ENCODE measurements at regions not wholly inside any gene's neighbourhood (a gene's known extent, or its start where the extent isn't known, plus 50 kb on each side); places are given as distances from the start of the nearest gene placed in this dataset.

DNA sequence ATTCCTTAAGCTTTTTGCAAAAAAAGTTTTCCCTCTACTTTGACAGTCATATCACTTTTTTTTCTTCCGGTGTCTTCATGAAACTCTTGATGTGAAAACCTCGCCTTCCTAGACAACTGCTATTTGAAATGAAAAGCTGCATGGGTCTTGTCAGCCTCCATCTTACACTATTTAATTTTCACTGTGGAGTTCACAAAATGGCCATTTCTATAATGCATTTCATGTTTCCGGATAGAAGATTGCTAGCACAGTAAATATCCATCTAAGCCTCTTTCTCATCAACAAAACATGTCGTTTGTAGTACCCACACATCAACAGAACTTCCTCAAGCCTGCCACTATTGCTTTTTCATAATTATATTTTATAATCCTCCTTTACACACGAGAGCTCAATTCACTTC, 204.9 kb upstream of the ID4 start:
- no peak overlapping the region for H3K27ac Mint-ChIP-seq
- H3K36me3 Mint-ChIP-seq (ENCODE audit: insufficient read depth in 2 of 2), result no peaks in the 10 kb centered on the region
- no peaks in the 10 kb centered on the region for H3K27me3 Mint-ChIP-seq (ENCODE audit: low read depth)
- DNase-seq, result no peak
- no peak for ATAC-seq (replicated peaks in 1 of 2)
- H3K9me3 Mint-ChIP-seq, result peaks cover 0 to 2% of the 10 kb centered on the region in 2 donors
- H3K4me1 Mint-ChIP-seq (ENCODE audit: low read depth), result no peaks in the 10 kb centered on the region
- no peak overlapping the region for H3K4me3 Mint-ChIP-seq

DNA sequence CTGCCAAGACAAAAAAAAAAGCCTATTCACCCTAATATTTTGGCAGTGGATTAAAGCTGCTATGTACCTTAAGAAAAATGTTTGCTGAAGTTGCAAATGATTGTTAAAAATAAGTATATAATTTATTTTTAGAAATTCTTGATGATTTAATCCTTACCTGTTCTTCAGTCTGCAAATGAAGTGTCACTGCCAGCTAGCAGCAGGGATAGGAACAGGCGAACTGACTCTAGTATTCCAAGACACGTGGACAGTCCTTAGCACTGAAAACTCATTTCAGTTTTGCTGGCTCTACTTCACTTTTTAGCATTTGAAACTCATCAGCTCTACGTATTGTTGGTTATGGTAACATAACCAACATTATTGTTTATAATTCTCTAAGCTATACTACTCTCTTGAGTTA, 204.4 kb upstream of the ID4 start:
- Mint-ChIP-seq H3K9me3 (peaks cover 0 to 2% of the 10 kb centered on the region in 2 donors), H3K4me3 (no peak overlapping the region), H3K4me1 (ENCODE audit: low read depth) (no peaks in the 10 kb centered on the region), H3K27me3 (ENCODE audit: low read depth) (no peaks in the 10 kb centered on the region), H3K36me3 (ENCODE audit: insufficient read depth in 2 of 2) (no peaks in the 10 kb centered on the region), H3K27ac (no peak overlapping the region)
- no peak for DNase-seq
- no peak for ATAC-seq (replicated peaks in 1 of 2)

DNA sequence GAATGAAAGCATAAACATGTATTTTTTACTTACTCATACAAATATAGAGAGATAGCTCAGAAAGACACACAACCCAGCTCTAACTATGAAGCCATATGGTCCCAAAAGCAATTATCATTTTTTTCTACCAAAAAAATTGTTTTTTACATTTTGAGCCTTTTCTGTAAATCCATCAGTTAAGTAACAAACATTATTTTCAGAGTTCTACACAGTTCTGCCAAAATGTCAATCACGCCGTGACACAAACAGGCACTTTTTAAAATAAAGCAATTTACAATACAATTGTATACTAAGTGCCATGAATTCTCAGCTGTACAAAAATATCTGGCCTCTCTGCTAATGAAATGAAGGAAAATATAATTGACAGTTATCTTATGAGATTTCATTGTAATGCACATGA, 201.4 kb upstream of the ID4 start:
- H3K4me3 Mint-ChIP-seq, result no peak overlapping the region
- no peaks in the 10 kb centered on the region for H3K27me3 Mint-ChIP-seq (ENCODE audit: low read depth)
- H3K4me1 Mint-ChIP-seq (ENCODE audit: low read depth), result no peaks in the 10 kb centered on the region
- ATAC-seq (replicated peaks in 1 of 2) (no peak), DNase-seq (no peak)
- peaks cover 2 to 6% of the 10 kb centered on the region in 2 donors for H3K9me3 Mint-ChIP-seq
- H3K27ac Mint-ChIP-seq, result no peak overlapping the region
- no peaks in the 10 kb centered on the region for H3K36me3 Mint-ChIP-seq (ENCODE audit: insufficient read depth in 2 of 2)

DNA sequence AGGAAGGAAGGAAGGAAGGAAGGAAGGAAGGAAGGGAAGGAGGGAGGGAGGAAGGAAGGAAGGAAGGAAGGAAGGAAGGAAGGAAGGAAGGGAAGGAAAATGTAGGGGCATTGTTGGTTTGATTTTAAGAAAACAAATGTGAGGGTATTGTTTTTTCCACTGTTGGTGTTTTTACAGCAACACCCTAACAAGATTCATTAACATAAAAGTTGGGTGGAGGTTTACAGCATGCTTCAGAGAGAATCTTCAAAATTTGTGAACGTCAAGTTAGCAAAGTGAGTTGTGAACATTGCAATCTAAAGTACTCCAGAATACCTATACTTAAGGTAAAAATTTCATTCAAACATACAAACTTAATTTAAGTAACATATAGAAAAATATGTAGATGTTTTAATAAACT, 200.2 kb upstream of the ID4 start:
- ATAC-seq (replicated peaks in 1 of 2) (no peak), DNase-seq (no peak)
- Mint-ChIP-seq H3K9me3 (peaks cover 2 to 6% of the 10 kb centered on the region in 2 donors), H3K27ac (no peak overlapping the region), H3K4me1 (ENCODE audit: low read depth) (no peaks in the 10 kb centered on the region), H3K27me3 (ENCODE audit: low read depth) (no peaks in the 10 kb centered on the region), H3K36me3 (ENCODE audit: insufficient read depth in 2 of 2) (no peaks in the 10 kb centered on the region), H3K4me3 (no peak overlapping the region)

DNA sequence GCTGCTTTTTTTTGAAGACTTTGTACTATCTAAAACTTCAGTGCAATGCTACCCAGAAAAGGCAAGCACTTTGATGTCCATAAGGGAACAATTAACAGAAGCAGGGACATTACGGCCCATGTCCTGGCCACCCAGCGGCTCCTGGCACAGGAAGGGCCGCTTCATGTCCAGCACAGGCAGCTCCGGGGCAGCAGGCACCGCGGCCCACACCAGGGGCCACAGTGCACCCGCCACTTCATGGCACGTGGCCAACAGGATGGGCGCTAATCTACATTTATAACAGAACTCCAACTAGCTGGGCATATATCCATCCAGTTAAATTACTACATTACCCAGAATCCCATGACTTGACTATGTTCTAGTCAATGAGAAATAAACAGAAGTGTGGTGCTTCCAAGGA, 198.2 kb upstream of the ID4 start:
- no peak for ATAC-seq (replicated peaks in 1 of 2)
- Mint-ChIP-seq H3K27ac (no peak overlapping the region), H3K36me3 (ENCODE audit: insufficient read depth in 2 of 2) (no peaks in the 10 kb centered on the region), H3K4me3 (no peak overlapping the region), H3K4me1 (ENCODE audit: low read depth) (no peaks in the 10 kb centered on the region), H3K9me3 (peaks cover 2 to 4% of the 10 kb centered on the region in 2 donors), H3K27me3 (ENCODE audit: low read depth) (no peaks in the 10 kb centered on the region)
- DNase-seq, result no peak

DNA sequence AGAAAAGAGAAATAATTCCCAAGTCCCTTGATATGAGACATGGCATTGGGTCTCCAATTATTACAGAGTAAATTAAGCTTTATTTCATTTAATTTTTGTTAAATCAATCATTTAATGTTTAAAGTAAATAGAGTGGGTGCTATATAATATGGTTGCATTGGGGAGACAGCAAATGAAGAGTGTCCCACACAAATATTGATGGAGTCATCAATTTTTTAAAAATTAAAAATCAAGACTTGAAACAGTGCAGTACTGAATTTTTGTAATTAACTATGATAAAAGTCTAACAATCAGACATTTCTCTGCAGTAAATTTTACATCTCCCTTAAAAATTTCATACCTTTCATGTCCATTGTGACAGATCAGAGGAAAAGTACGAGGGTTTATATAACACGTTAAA, 193.9 kb upstream of the ID4 start:
- no peaks in the 10 kb centered on the region for H3K27me3 Mint-ChIP-seq (ENCODE audit: low read depth)
- DNase-seq, result no peak
- H3K4me1 Mint-ChIP-seq (ENCODE audit: low read depth), result no peaks in the 10 kb centered on the region
- H3K36me3 Mint-ChIP-seq (ENCODE audit: insufficient read depth in 2 of 2), result no peaks in the 10 kb centered on the region
- H3K4me3 Mint-ChIP-seq, result no peak overlapping the region
- no peak overlapping the region for H3K27ac Mint-ChIP-seq
- peaks cover 3 to 6% of the 10 kb centered on the region in 2 donors for H3K9me3 Mint-ChIP-seq
- ATAC-seq (replicated peaks in 1 of 2), result no peak

DNA sequence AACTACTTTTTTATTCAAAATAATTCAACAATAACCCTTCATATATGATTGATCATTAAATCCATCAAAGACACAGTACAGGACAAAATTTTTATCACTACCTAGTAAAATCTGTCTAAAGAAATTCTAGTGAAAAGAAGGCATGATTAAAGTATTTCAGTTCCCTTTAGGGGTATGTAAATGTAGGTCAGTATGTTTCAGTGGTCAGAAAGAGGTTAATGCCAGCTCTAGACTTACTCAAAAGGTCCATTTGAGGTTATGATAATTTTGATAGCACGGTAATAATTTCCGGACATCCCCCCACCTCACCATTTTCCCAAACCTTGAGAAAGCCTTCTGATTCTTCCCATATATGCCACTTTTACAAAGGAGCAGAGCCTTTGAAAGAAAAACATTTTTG, 193.5 kb upstream of the ID4 start:
- H3K27me3 Mint-ChIP-seq (ENCODE audit: low read depth), result no peaks in the 10 kb centered on the region
- no peaks in the 10 kb centered on the region for H3K4me1 Mint-ChIP-seq (ENCODE audit: low read depth)
- DNase-seq, result no peak
- H3K9me3 Mint-ChIP-seq, result peaks cover 3 to 5% of the 10 kb centered on the region in 2 donors
- H3K36me3 Mint-ChIP-seq (ENCODE audit: insufficient read depth in 2 of 2), result no peaks in the 10 kb centered on the region
- no peak overlapping the region for H3K27ac Mint-ChIP-seq
- ATAC-seq (replicated peaks in 1 of 2), result no peak
- no peak overlapping the region for H3K4me3 Mint-ChIP-seq

DNA sequence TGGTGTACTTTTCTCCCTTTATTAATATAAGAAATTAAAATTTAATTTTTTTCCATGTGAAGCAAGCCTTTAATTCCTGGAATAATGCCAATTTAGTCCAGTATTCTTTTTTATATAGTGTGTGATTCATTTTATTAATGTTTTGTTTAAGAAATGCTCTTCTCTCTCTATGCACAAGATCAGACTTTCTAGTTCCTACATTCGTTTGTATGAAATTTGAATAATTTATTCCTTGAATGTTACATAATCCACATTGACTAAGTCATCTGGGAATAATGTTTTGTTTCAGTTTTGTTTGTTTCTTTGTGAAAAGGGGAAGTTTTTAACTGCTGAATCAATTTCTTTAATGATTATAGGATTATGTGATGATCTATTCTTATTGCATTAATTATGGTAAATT, 181.4 kb upstream of the ID4 start:
- no peak overlapping the region for H3K27ac Mint-ChIP-seq
- H3K4me3 Mint-ChIP-seq, result no peak overlapping the region

DNA sequence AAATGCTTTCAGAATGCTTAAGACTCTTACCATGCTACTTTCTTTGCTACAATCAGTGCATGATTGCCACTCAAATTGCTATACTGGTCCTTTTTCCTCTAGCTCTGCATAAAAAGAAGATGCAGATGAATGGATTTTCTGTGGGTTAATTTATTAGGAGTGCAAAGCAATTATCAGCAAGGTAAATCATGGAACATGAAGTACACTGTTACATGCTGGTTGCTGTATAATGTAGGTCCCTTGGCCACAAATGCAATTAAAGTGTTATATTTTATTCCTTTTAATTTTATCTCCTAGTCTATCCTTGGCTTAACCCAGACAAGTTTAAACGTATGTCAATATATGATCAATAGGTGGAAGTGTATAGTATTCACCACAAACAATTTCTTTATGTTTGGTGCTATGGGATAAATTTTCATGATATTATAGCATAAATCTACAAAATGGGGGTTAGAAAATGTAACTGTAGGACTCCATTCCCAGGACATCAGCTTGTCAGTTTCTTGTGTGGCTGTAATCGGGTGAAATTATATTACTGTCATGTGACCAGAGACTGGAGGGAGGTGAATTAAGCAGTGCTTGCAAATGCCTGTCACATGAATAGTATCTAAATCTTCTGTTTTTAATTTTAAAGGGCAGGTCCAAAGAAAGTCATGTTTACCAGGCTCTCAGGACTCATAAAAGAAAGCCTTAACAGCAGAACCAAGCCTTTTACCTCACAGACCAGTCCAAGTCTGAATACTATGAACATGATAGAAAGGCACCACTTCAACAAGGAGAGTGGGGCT, 176.9 kb upstream of the ID4 start:
- ATAC-seq (replicated peaks in 1 of 2) (no peak), DNase-seq (no peak)
- no peaks in the 10 kb centered on the region for H3K27me3 Mint-ChIP-seq (ENCODE audit: low read depth)
- no peak overlapping the region for H3K4me3 Mint-ChIP-seq
- no peak overlapping the region for H3K27ac Mint-ChIP-seq
- no peaks in the 10 kb centered on the region for H3K4me1 Mint-ChIP-seq (ENCODE audit: low read depth)
- H3K9me3 Mint-ChIP-seq, result peaks cover 3 to 4% of the 10 kb centered on the region in 2 donors
- peaks cover 0 to 3% of the 10 kb centered on the region in 2 donors for H3K36me3 Mint-ChIP-seq (ENCODE audit: insufficient read depth in 2 of 2)

More for the DNA sequence above, 181.4 kb upstream of the ID4 start:
- Mint-ChIP-seq H3K9me3 (peaks cover 0 to 4% of the 10 kb centered on the region in 2 donors), H3K27me3 (ENCODE audit: low read depth) (no peaks in the 10 kb centered on the region), H3K36me3 (ENCODE audit: insufficient read depth in 2 of 2) (peaks cover 0 to 3% of the 10 kb centered on the region in 2 donors), H3K4me1 (ENCODE audit: low read depth) (no peaks in the 10 kb centered on the region)
- no peak for ATAC-seq (replicated peaks in 1 of 2)
- DNase-seq, result no peak

DNA sequence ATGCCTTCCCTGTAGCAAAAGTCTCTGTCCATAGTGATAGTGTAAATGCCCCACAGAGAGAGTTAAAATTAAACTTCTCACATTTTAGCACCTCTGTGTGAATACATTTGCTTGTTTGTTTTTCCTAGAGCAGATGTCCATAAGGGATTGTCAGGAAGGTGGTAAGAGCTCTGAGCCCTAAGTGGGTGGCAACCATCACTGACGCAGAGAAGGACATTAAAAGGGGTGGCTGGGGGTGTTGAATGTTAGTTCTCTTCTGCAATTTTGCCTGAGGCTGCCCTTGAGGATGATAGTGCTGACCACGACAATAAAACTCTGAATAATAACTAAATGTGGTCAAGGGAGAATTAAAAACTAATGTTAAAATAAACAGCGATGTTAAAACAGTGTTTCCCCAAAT, 174.3 kb upstream of the ID4 start:
- peaks cover 2 to 3% of the 10 kb centered on the region in 2 donors for H3K9me3 Mint-ChIP-seq
- no peak for ATAC-seq (replicated peaks in 1 of 2)
- DNase-seq, result no peak
- H3K27me3 Mint-ChIP-seq (ENCODE audit: low read depth), result no peaks in the 10 kb centered on the region
- no peaks in the 10 kb centered on the region for H3K36me3 Mint-ChIP-seq (ENCODE audit: insufficient read depth in 2 of 2)
- no peak overlapping the region for H3K4me3 Mint-ChIP-seq
- H3K4me1 Mint-ChIP-seq (ENCODE audit: low read depth), result no peaks in the 10 kb centered on the region
- no peak overlapping the region for H3K27ac Mint-ChIP-seq

DNA sequence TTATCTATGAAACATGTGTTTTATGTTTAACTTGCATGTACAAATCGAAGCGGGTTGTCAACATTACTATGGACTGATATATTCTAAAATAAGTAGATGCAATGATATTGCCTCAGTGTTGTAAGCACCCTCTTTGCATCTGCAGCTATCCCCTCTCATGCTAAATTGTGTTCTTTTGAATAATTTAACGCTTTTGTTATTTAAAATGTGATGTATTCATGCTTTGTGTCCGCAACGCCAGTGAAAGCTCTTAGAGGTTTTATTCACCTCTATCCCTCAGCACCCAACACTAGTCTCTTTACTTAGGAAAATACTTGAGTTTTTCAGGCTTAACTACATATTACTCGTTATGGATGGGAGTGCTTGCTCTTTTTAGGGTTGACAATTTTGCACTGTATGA, 173.7 kb upstream of the ID4 start:
- Mint-ChIP-seq H3K27ac (no peak overlapping the region), H3K27me3 (ENCODE audit: low read depth) (no peaks in the 10 kb centered on the region), H3K36me3 (ENCODE audit: insufficient read depth in 2 of 2) (no peaks in the 10 kb centered on the region), H3K4me1 (ENCODE audit: low read depth) (no peaks in the 10 kb centered on the region), H3K9me3 (peaks cover 2 to 3% of the 10 kb centered on the region in 2 donors), H3K4me3 (no peak overlapping the region)
- DNase-seq (no peak), ATAC-seq (replicated peaks in 1 of 2) (no peak)

DNA sequence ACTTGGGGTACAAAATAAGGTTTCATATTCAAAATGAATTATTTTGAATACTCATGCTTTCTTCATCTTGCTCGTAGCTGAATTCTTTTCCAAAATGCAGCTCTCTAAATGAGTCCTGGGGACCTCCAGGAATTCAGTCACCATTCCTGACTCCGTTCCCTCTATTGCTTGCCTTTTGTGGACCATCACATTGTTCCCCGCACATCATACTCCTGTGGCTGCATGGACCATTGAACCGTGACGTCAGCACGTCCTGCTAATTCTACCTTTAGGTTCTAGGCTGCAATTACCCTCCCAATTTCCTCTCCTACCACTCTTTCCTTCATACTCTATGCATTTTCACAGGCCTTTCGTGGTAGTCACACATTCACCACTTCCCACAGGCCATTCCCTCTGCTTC, 173.1 kb upstream of the ID4 start:
- H3K36me3 Mint-ChIP-seq (ENCODE audit: insufficient read depth in 2 of 2), result no peaks in the 10 kb centered on the region
- ATAC-seq (replicated peaks in 1 of 2) (no peak), DNase-seq (no peak)
- no peak overlapping the region for H3K4me3 Mint-ChIP-seq
- no peak overlapping the region for H3K27ac Mint-ChIP-seq
- H3K27me3 Mint-ChIP-seq (ENCODE audit: low read depth), result no peaks in the 10 kb centered on the region
- H3K9me3 Mint-ChIP-seq, result peaks cover 2 to 3% of the 10 kb centered on the region in 2 donors
- H3K4me1 Mint-ChIP-seq (ENCODE audit: low read depth), result no peaks in the 10 kb centered on the region

DNA sequence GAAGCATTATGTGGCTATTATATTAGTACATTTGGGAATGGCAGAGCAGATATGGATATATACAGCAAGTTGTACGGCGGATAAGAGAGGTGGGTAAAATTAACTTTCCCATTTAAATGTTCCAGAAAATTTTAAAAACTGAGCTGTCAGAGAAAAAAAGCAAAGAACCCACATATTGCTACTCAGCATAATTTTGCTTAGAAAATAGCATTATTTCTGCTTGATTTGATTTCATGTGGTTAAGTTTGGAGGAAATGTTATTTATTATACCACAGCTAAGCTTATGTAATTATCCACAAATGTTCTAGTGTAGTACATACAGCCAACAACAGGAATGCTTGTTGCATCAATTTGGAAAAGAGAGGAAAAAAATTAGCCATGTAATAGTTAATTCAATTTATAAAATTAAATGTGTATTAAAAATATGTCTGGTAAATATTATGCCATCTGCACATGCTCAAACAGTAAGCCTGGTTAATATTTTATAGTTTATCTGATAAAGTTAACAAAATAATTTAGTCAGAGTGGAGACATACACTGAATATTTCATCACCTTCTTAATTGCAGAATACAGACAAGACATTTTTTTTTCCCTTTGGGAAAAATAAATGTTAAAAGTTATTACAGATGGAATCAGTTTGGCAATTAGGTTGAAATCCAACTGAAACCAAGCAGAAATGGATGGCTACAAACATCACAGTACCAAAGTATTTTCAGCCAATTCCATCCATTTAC, 172.1 kb upstream of the ID4 start:
- Mint-ChIP-seq H3K36me3 (ENCODE audit: insufficient read depth in 2 of 2) (no peaks in the 10 kb centered on the region), H3K9me3 (peaks cover 2 to 3% of the 10 kb centered on the region in 2 donors), H3K27ac (no peak overlapping the region), H3K4me1 (ENCODE audit: low read depth) (no peaks in the 10 kb centered on the region), H3K27me3 (ENCODE audit: low read depth) (no peaks in the 10 kb centered on the region), H3K4me3 (no peak overlapping the region)
- DNase-seq, result no peak
- ATAC-seq (replicated peaks in 1 of 2), result no peak

DNA sequence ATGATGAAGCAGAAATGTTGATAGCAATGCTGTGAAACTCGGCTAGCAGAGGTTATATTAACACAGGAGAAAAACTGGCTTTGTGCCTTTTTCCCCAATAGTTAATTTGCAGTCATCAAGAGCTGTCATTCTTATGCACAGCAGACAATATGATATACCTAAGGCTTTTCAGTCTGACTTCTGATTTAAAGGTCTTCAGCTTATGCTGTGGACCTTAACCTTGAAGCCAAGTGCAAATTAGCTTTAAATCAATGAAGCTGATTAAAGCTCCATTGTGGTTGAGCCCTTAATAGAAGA, 171.6 kb upstream of the ID4 start:
- Mint-ChIP-seq H3K9me3 (peaks cover 2 to 3% of the 10 kb centered on the region in 2 donors), H3K27me3 (ENCODE audit: low read depth) (no peaks in the 10 kb centered on the region), H3K4me3 (no peak overlapping the region), H3K4me1 (ENCODE audit: low read depth) (no peaks in the 10 kb centered on the region), H3K27ac (no peak overlapping the region), H3K36me3 (ENCODE audit: insufficient read depth in 2 of 2) (no peaks in the 10 kb centered on the region)
- DNase-seq (no peak), ATAC-seq (replicated peaks in 1 of 2) (no peak)

Data from activated T-cell treated with anti-CD3 and anti-CD28 coated beads, Interleukin-2, amount 50 U/mL, for 72 hours (primary cell).